PC-3 (cell line): ENCODE measurements at regions not wholly inside any gene's neighbourhood (a gene's known extent, or its start where the extent isn't known, plus 50 kb on each side); places are given as distances from the start of the nearest gene placed in this dataset.

ENCODE experiments used
- ATAC-seq: fragments of 200-7000 bp; cut with Tn5 transposase; 2 replicates; pipeline ENCODE4 v1.9.1; 2020; ENCODE audit warnings: mild to moderate bottlenecking, moderate library complexity
- BruUV-seq: library from RNA; stranded (reverse); fragments of 400-500 nt; replicated peaks from 2 replicates; lab custom pipeline; 2021; lab: Mats Ljungman, UMichigan
- CTCF ChIA-PET: fragments of 300-600 bp; sonication (Branson Sonifier 250); formaldehyde crosslinking; loops from one replicate; lab custom pipeline; 2022; ENCODE audit warnings: antibody characterized with exemption; lab: Charles Lee
- POLR2A ChIA-PET: fragments of 300-600 bp; sonication (Branson Sonifier 250); formaldehyde crosslinking; loops from one replicate; lab custom pipeline; 2022; ENCODE audit warnings: antibody characterized with exemption; ENCODE audit not compliant: unreplicated experiment; lab: Charles Lee
- DNase-seq: peaks from one replicate; pipeline ENCODE4 v3.0.0-alpha.2; 2015
- H2AFZ ChIP-seq: fragments of 300-600 bp; sonication (generic); 2 replicates; pipeline ENCODE4 v1.6.0; 2016; ENCODE audit warnings: antibody characterized with exemption, low read length
- H3F3A ChIP-seq: fragments of 300-600 bp; sonication (generic); one replicate; pipeline ENCODE4 v1.6.0; 2017; ENCODE audit warnings: antibody characterized with exemption, low read length, control low read depth, mild to moderate bottlenecking; ENCODE audit not compliant: unreplicated experiment
- H3K27ac ChIP-seq: fragments of 300-600 bp; sonication (generic); 2 replicates; pipeline ENCODE4 v1.5.1; 2016; ENCODE audit warnings: mild to moderate bottlenecking, low read length
- H3K27me3 ChIP-seq: fragments of 300-600 bp; sonication (generic); 2 replicates; pipeline ENCODE4 v1.6.1; 2016; ENCODE audit warnings: low read length, mixed read lengths
- H3K36me3 ChIP-seq: fragments of 300-600 bp; sonication (generic); 2 replicates; pipeline ENCODE4 v1.6.1; 2016; ENCODE audit warnings: low read depth, mixed run types, low read length, mixed read lengths
- H3K4me1 ChIP-seq: fragments of 300-600 bp; sonication (generic); 2 replicates; pipeline ENCODE4 v1.5.1; 2016; ENCODE audit warnings: low read length; ENCODE audit not compliant: insufficient read depth
- H3K4me2 ChIP-seq: fragments of 300-600 bp; sonication (generic); 2 replicates; pipeline ENCODE4 v1.6.0; 2016; ENCODE audit warnings: low read length
- H3K4me3 ChIP-seq: fragments of 300-600 bp; sonication (generic); 2 replicates; pipeline ENCODE4 v1.5.1; 2016; ENCODE audit warnings: mild to moderate bottlenecking, low read length, mixed read lengths
- H3K79me2 ChIP-seq: fragments of 300-600 bp; sonication (generic); 2 replicates; pipeline ENCODE4 v1.6.1; 2017; ENCODE audit warnings: low read length, mixed read lengths
- H3K9ac ChIP-seq: fragments of 300-600 bp; sonication (generic); 2 replicates; pipeline ENCODE4 v1.6.0; 2016; ENCODE audit warnings: mild to moderate bottlenecking, low read length
- H3K9me2 ChIP-seq: fragments of 300-600 bp; sonication (generic); replicated peaks from 2 replicates; pipeline ENCODE4 v1.6.1; 2016; ENCODE audit warnings: mixed run types, low read length, mixed read lengths
- H3K9me3 ChIP-seq: fragments of 300-600 bp; sonication (generic); 2 replicates; pipeline ENCODE4 v1.6.1; 2016; ENCODE audit warnings: low read length, mixed read lengths
- H4K20me1 ChIP-seq: fragments of 300-600 bp; sonication (generic); 2 replicates; pipeline ENCODE4 v1.6.1; 2016; ENCODE audit warnings: low read length, mixed read lengths
- EZH2 ChIP-seq: fragments of 300-600 bp; sonication (generic); IDR thresholded peaks from one replicate; pipeline ENCODE4 v1.6.1; 2017; ENCODE audit warnings: antibody characterized with exemption, mild to moderate bottlenecking, low read length; ENCODE audit not compliant: unreplicated experiment
- EZH2phosphoT487 ChIP-seq: fragments of 300-600 bp; sonication (generic); IDR thresholded peaks from 2 replicates; pipeline ENCODE4 v1.6.1; 2018; ENCODE audit warnings: mild to moderate bottlenecking, antibody characterized with exemption, low read length, borderline replicate concordance
- intact Hi-C: fragments of 100-400 bp; cut with micrococcal nuclease; formaldehyde crosslinking; loops from 2 replicates; pipeline ENCODE4 v1.9.0; 2023
- TF ChIP-seq, protein P1 (sequence below): fragments of 300-600 bp; sonication (generic); conservative IDR thresholded peaks from 2 replicates; pipeline ENCODE4 v1.5.1; 2017; ENCODE audit warnings: antibody characterized with exemption, low read depth, mild to moderate bottlenecking, low read length

GRCh38 chr5:18171684-18172083, 537.4 kb downstream of the TAF11L14 start:
- H3K79me2 ChIP-seq, result no peaks in the 10 kb centered on the region
- no peak for TF ChIP-seq EZH2
- no peak for TF ChIP-seq EZH2phosphoT487
- TF ChIP-seq, protein P1, sequence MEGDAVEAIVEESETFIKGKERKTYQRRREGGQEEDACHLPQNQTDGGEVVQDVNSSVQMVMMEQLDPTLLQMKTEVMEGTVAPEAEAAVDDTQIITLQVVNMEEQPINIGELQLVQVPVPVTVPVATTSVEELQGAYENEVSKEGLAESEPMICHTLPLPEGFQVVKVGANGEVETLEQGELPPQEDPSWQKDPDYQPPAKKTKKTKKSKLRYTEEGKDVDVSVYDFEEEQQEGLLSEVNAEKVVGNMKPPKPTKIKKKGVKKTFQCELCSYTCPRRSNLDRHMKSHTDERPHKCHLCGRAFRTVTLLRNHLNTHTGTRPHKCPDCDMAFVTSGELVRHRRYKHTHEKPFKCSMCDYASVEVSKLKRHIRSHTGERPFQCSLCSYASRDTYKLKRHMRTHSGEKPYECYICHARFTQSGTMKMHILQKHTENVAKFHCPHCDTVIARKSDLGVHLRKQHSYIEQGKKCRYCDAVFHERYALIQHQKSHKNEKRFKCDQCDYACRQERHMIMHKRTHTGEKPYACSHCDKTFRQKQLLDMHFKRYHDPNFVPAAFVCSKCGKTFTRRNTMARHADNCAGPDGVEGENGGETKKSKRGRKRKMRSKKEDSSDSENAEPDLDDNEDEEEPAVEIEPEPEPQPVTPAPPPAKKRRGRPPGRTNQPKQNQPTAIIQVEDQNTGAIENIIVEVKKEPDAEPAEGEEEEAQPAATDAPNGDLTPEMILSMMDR, result no peak
- ATAC-seq, result no peak
- no peak overlapping the region for H3K4me3 ChIP-seq
- H3K4me1 ChIP-seq, result no peaks in the 10 kb centered on the region
- no TSS peak for BruUV-seq
- intact Hi-C loops, result no loop called here
- DNase-seq, result no peak
- no peaks in the 10 kb centered on the region for H3K9me2 ChIP-seq
- POLR2A ChIA-PET, result no interaction called here
- H3F3A ChIP-seq, result no peaks in the 10 kb centered on the region
- no peaks in the 10 kb centered on the region for H3K36me3 ChIP-seq
- CTCF ChIA-PET, result no interaction called here
- no peak overlapping the region for H2AFZ ChIP-seq
- no peaks in the 10 kb centered on the region for H4K20me1 ChIP-seq
- no peak overlapping the region for H3K27ac ChIP-seq
- peaks cover 3% of the 10 kb centered on the region; the same call in 1 of the 2 replicates for H3K9me3 ChIP-seq
- H3K9ac ChIP-seq, result no peak overlapping the region
- H3K4me2 ChIP-seq, result no peak overlapping the region
- no peaks in the 10 kb centered on the region for H3K27me3 ChIP-seq

GRCh38 chr5:18179579-18179978, 545.3 kb downstream of the TAF11L14 start:
- CTCF ChIA-PET, result no interaction called here
- no peaks in the 10 kb centered on the region for H3K36me3 ChIP-seq

GRCh38 chr5:18181575-18181974, 547.3 kb downstream of the TAF11L14 start:
- Histone ChIP-seq H3K4me3 (no peak overlapping the region), H3K4me1 (no peaks in the 10 kb centered on the region), H3K4me2 (no peak overlapping the region), H3K36me3 (no peaks in the 10 kb centered on the region), H3K27ac (no peak overlapping the region), H3F3A (no peaks in the 10 kb centered on the region), H3K9ac (no peak overlapping the region), H2AFZ (no peak overlapping the region), H3K79me2 (no peaks in the 10 kb centered on the region), H3K9me3 (no peaks in the 10 kb centered on the region), H3K27me3 (no peaks in the 10 kb centered on the region), H3K9me2 (no peaks in the 10 kb centered on the region), H4K20me1 (no peaks in the 10 kb centered on the region)
- intact Hi-C loops, result no loop called here
- BruUV-seq, result no TSS peak
- DNase-seq (no peak), ATAC-seq (no peak)
- ChIA-PET CTCF (no interaction called here), POLR2A (no interaction called here)
- TF ChIP-seq EZH2 (no peak), EZH2phosphoT487 (no peak)
- TF ChIP-seq, protein P1, result no peak

More at GRCh38 chr5:18179579-18179978, 545.3 kb downstream of the TAF11L14 start:
- H3K27ac ChIP-seq, result no peak overlapping the region
- no peaks in the 10 kb centered on the region for H3K4me1 ChIP-seq
- H3K4me3 ChIP-seq, result no peak overlapping the region
- H4K20me1 ChIP-seq, result no peaks in the 10 kb centered on the region
- no peak overlapping the region for H3K9ac ChIP-seq
- intact Hi-C loops, result no loop called here
- no peak overlapping the region for H2AFZ ChIP-seq
- no peaks in the 10 kb centered on the region for H3K27me3 ChIP-seq
- no peaks in the 10 kb centered on the region for H3F3A ChIP-seq
- POLR2A ChIA-PET, result no interaction called here
- TF ChIP-seq, protein P1, result no peak
- no peak for TF ChIP-seq EZH2
- no peak for TF ChIP-seq EZH2phosphoT487
- no peaks in the 10 kb centered on the region for H3K79me2 ChIP-seq
- no peaks in the 10 kb centered on the region for H3K9me3 ChIP-seq
- ATAC-seq (no peak), DNase-seq (no peak)
- no TSS peak for BruUV-seq
- H3K4me2 ChIP-seq, result no peak overlapping the region
- no peaks in the 10 kb centered on the region for H3K9me2 ChIP-seq
